GM21825 (cell line): ENCODE measurements at regions not wholly inside any gene's neighbourhood (a gene's known extent, or its start where the extent isn't known, plus 50 kb on each side); places are given as distances from the start of the nearest gene placed in this dataset.
"Not testable (repeated sequence)": the region's sequence is repeated elsewhere in the genome, so short reads cannot be mapped to it uniquely, and the experiment has no call there.

Source experiments
- ATAC-seq: cut with Tn5 transposase; IDR thresholded peaks from one replicate; pipeline ENCODE4 v1.9.1; 2021; ENCODE audit warnings: mild to moderate bottlenecking, moderate library complexity; ENCODE audit not compliant: unreplicated experiment

DNA sequence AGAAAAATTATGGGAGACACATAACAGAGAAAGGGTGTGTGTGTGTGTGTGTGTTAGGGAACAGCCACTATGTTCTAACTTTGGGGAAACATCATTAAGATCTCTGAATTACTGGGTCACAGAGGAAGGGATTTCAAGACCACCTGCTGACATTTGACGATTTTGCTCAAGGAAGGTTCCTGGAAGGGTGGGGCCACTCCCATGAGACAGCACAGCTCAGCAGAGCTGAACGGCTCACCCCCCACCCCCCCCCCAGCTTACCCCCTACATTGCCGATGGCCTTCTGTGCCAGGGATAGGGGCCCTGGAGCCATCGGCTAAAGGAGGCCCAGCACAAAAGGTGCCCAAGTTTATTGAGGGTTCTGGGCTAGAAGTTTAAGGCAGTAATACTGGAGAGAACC lies 122.4 kb downstream of the NPIPB11 start:
- not testable (repeated sequence) for ATAC-seq

- not testable (repeated sequence) for ATAC-seq
These were observed 128.2 kb downstream of the NPIPB11 start for GRCh38 chr16:29278097-29278871.

- ATAC-seq: not testable (repeated sequence)
These were observed 130.1 kb downstream of the NPIPB11 start for GRCh38 chr16:29276446-29276845.

- not testable (repeated sequence) for ATAC-seq
These were observed 132.2 kb downstream of the NPIPB11 start for GRCh38 chr16:29274055-29275035.

- ATAC-seq: not testable (repeated sequence)
These were observed 133.0 kb downstream of the NPIPB11 start for GRCh38 chr16:29273298-29274054.

DNA sequence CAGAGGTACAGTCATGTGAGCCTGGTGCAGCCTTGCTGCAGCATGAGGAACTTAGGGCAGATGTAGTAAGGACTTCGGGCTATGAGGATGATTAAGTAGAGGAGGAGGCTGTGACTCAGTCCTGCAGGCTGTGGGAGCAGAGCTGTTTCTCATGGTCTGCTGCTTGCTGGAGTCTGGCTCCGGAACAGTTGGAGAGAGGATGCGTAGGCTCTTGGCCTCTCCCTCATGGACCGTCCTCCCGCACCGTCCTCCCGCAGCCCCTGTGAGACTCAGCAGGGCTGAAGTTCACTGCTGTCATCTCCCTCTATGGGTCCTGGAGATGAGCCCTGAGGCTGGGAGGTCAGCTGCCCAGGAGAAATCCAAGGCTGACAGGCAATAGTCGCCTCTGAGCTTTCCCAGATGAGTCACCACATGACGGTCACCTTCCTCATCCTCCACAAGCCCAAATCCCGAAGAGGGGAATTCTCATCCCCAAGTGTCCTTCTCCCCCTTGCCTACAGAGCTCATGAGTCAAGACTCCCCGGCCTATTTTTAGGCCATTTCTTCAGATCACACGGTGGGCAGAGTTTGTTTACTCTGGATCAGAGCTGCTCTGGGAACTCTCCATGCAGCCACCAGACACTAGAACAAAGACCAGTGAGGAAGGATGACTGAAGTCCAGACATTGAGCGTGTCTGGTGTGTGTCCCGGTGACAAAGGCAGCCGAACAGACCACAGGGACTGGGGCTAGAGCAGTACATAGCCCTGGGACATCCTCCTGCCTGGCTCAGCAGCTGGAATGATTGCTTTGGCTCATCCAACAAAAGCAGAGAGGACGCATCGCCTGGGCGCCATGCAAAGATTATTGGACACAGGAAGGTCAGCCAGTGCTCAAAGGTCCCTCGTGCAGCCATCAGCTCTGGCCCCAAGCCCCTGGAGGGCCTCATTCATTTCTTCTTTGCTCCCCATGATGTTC lies 134.5 kb downstream of the NPIPB11 start:
- ATAC-seq: not testable (repeated sequence)

DNA sequence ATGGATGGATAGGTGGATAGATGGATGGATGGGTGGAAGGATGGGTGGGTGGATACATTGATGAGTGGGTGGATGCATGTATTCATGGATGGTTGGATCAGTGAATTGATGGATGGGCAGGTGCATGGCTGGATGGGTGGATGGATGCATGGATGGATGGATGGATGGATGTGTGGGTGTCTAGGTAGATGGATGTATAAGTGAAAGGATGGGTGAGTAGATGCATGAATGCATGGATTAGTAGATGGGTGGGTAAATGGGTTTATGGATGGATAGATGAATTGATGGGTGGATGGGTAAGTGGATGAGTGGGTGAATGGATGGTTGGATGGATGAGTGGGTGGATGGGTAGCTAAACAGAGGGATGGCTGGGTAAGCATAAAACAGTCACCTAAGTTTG lies 135.6 kb downstream of the NPIPB11 start:
- not testable (repeated sequence) for ATAC-seq

DNA sequence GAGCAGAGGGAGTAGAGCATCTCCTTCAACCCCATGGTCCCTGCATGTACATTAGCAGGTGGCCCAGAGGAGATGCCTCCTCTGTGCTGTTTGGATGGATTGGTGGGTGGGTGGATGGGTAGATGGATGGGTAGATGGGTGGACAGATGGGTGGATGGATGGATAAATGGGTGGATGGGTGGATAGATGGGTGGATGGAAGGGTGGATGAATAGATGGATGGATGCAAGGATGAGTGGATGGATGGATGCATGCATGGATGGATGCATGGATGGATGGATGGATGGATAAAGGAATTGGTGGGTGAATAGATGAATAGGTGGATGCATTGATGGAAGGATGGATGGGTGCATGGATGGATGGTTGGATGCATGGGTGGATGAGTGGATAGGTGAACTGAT lies 136.5 kb downstream of the NPIPB11 start:
- not testable (repeated sequence) for ATAC-seq

- not testable (repeated sequence) for ATAC-seq
These were observed 137.2 kb downstream of the NPIPB11 start for GRCh38 chr16:29269192-29269811.

GRCh38 chr16:29268785-29269191 lies 137.7 kb downstream of the NPIPB11 start:
- ATAC-seq: not testable (repeated sequence)

DNA sequence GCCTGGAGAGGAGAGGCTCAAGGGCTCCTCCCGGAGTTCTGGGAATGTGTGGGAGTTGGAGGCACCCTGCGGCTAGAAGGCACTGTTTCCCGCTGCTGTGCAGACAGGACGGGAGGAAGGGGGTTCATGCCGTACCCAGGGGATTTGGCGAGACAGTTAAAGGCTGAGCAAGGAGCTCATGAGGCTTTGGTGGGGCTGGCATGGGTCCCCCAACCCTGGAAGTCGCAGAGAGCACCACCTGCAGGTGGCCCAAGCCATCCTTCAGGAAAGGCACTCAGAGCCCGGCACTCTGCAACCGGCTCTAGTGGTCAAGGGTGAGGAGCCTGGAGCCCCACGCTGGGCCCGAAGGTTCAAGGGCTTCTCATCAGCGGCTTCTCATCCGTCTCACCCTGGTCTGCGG lies 138.2 kb downstream of the NPIPB11 start:
- ATAC-seq: not testable (repeated sequence)

DNA sequence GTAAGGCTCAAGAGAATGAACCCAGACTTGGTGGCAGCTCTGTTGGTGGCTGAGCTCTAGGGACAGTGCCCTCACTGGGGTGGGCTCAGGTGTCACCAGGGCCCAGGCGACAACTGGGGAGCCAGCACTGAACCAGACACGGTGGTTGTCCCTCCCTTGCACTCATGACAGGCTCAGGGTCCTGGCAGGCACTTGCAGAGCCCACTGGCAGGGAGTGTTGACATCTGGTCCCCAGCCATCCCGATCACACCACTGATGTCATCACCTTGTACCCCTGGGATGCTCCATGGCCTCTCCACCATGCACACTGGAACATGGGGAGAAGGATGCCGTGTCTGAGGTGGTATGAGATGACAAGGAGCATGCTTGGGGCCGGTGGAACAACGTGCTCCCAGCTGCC lies 138.6 kb downstream of the NPIPB11 start:
- ATAC-seq: not testable (repeated sequence)

DNA sequence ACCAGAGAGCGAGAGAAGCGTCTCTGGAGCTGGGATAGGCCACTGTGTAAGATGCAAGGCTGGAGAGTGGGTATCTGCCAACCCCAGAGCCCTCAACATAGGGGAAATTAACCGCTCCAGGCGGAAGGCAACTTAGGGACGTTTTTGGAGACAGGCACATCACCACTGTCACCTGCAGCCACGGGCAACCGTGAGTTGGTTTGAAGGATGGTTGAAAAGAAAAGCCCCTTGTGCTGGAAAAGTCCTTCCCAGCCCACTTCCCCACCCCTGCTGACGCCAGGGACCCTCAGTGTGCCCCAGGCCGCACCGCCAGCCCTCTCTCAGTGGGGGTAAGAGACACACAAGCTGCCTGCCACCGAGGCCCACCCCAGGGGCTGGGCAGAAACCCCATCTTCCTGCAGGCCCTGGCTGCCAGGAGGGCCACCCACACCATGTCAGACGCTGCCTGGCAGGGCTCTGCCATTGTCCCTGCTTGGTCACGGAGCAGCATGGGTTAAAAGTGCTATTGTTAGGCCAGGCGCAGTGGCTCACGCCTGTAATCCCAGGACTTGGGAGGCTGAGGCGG lies 139.4 kb downstream of the NPIPB11 start:
- ATAC-seq: not testable (repeated sequence)

DNA sequence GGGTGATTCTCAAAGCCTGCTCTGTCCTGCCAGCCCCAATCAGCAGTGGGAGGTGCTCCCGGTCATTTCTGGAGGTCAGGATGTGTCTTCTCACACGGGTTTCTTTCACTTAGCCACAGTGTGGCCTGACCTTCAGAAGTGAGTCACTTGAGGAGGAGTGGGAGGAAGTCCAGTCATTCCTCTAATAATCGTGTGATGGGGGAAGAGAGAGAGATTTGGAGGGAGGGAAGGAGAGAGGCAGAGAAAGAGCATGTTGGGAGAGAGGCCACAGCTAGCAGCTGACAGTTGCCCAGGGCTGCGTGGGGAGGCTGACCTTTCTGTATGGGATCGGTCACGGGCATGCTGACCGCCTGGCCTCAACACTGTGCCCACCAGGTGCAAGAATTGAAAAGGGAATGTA lies 139.9 kb downstream of the NPIPB11 start:
- ATAC-seq: not testable (repeated sequence)

- not testable (repeated sequence) for ATAC-seq
These were observed 141.2 kb downstream of the NPIPB11 start for GRCh38 chr16:29265255-29265853.

DNA sequence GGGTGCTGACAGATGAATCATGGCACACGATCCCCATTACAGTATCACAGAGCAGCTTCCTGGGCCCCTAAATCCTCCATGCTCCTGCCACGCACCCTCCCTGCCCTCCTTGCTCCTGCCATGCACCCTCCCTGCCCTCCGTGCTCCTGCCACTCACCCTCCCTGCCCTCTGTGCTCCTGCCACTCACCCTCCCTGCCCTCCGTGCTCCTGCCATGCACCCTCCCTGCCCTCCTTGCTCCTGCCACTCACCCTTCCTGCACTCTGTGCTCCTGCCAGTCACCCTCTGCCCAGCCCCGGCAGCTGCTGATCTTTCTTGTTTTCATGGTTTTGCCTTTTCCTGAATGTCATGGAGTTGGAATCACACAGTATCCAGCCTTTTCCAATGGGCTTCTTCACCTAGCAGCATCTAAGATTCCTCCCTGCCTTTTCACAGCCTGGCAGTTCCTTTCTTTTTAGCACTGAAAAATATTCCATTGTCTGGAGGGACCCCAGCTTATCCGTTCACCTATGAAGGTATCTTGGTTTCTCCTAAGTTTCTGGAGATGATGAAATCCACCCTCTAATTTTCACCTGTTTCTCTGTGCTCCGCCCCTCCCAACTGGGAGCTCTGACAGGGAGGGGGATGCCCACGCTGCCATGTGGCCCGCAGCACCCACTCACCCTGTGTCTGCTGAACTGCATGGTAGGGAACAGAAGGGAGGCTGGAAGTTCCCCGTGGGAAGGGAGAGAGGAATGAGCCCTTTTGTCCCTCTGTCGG lies 142.3 kb downstream of the NPIPB11 start:
- not testable (repeated sequence) for ATAC-seq

DNA sequence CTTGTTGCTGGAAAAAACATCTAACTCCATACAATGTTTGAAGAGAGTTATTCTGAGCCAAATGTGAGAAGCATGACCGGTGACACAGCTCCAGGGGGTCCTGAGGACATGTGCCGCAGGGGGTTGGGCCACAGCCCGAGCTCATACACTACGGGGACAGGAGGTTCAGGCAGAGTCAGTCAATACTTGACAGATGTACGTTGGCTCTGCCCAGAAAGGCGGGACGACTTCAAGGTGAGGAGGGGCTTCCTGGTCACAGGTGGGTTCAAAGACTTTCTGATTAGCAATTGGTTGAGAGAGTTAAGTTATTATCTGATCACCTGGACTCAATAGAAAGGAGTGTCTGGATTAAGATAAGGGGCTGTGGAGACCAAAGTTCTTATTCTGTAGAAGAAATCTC lies 143.8 kb downstream of the NPIPB11 start:
- not testable (repeated sequence) for ATAC-seq
